HFF-Myc (cell line): ENCODE measurements at regions not wholly inside any gene's neighbourhood (a gene's known extent, or its start where the extent isn't known, plus 50 kb on each side); places are given as distances from the start of the nearest gene placed in this dataset.
"Not testable (repeated sequence)": the region's sequence is repeated elsewhere in the genome, so short reads cannot be mapped to it uniquely, and the experiment has no call there.

ENCODE experiments used
- DNase-seq: peaks from one replicate; pipeline ENCODE4 v3.0.0-alpha.2; 2011; ENCODE audit warnings: low read depth; ENCODE audit errors: extremely low read depth
- H3K4me3 ChIP-seq: replicated peaks from 2 replicates; pipeline ENCODE4 v1.5.1; 2011; ENCODE audit warnings: low read depth, mild to moderate bottlenecking, control low read depth, low read length
- CTCF ChIP-seq: IDR thresholded peaks from 2 replicates; pipeline ENCODE4 v1.5.1; 2012; ENCODE audit warnings: mild to moderate bottlenecking, low read depth, low read length, control low read depth; ENCODE audit errors: missing control alignments

GRCh38 chrX:25105221-25105620 lies 89.5 kb upstream of the ARX start:
- H3K4me3 ChIP-seq: no peak overlapping the region
- TF ChIP-seq CTCF: no peak
- no peak for DNase-seq

GRCh38 chrX:25096522-25097045 lies 80.8 kb upstream of the ARX start:
- no peak overlapping the region for H3K4me3 ChIP-seq
- no peak for DNase-seq
- TF ChIP-seq CTCF: no peak

GRCh38 chrX:25091152-25091551 lies 75.4 kb upstream of the ARX start:
- H3K4me3 ChIP-seq, DNase-seq: not testable (repeated sequence)

- no peak for TF ChIP-seq CTCF
- no peak overlapping the region for H3K4me3 ChIP-seq
- DNase-seq: no peak
Observed at GRCh38 chrX:25084446-25084845, 68.7 kb upstream of the ARX start.

- no peak for TF ChIP-seq CTCF
- no peak overlapping the region for H3K4me3 ChIP-seq
- DNase-seq: no peak
Observed at GRCh38 chrX:25083661-25084060, 67.9 kb upstream of the ARX start.

GRCh38 chrX:25079020-25079419 lies 63.3 kb upstream of the ARX start:
- H3K4me3 ChIP-seq: no peak overlapping the region
- DNase-seq: no peak
- no peak for TF ChIP-seq CTCF

GRCh38 chrX:25076941-25077500 lies 61.3 kb upstream of the ARX start:
- no peak for TF ChIP-seq CTCF
- H3K4me3 ChIP-seq: no peak overlapping the region
- DNase-seq: no peak
